ENCODE measurements at regions not wholly inside any gene's neighbourhood (a gene's known extent, or its start where the extent isn't known, plus 50 kb on each side); places are given as distances from the start of the nearest gene placed in this dataset.
A peak's percentile ranks its signal among the peaks of the same experiment; 100 is the strongest.
"Not testable (repeated sequence)": the region's sequence is repeated elsewhere in the genome, so short reads cannot be mapped to it uniquely, and the experiment has no call there.

GRCh38 chr15:62218841-62219240, 53.8 kb upstream of the C2CD4B start:
- DNase-seq (ENCODE audit: low read depth in 1 of 2, low spot score in 1 of 2) = no peak

- DNase-seq (ENCODE audit: low read depth in 1 of 2, low spot score in 1 of 2) = no peak
These were observed 54.7 kb upstream of the C2CD4B start for GRCh38 chr15:62219799-62220198.

- DNase-seq (ENCODE audit: low read depth in 1 of 2, low spot score in 1 of 2) = no peak
These were observed 57.9 kb upstream of the C2CD4B start for GRCh38 chr15:62223020-62223419.

- DNase-seq (ENCODE audit: low read depth in 1 of 2, low spot score in 1 of 2) = no peak
These were observed 63.5 kb upstream of the C2CD4B start for GRCh38 chr15:62228604-62229003.

GRCh38 chr15:62231856-62232255, 66.8 kb upstream of the C2CD4B start:
- no peak for DNase-seq (ENCODE audit: low read depth in 1 of 2, low spot score in 1 of 2)

GRCh38 chr15:62240121-62241096, 75.3 kb upstream of the C2CD4B start:
- DNase-seq (ENCODE audit: low read depth in 1 of 2, low spot score in 1 of 2) = no peak

- DNase-seq (ENCODE audit: low read depth in 1 of 2, low spot score in 1 of 2) = no peak
These were observed 76.2 kb upstream of the C2CD4B start for GRCh38 chr15:62241135-62241770.

- DNase-seq (ENCODE audit: low read depth in 1 of 2, low spot score in 1 of 2) = no peak
These were observed 77.9 kb upstream of the C2CD4B start for GRCh38 chr15:62242999-62243398.

GRCh38 chr15:62244762-62245161, 79.7 kb upstream of the C2CD4B start:
- DNase-seq (ENCODE audit: low read depth in 1 of 2, low spot score in 1 of 2) = no peak

- DNase-seq (ENCODE audit: low read depth in 1 of 2, low spot score in 1 of 2) = no peak
These were observed 83.3 kb upstream of the C2CD4B start for GRCh38 chr15:62248277-62248984.

GRCh38 chr15:62249501-62249900, 84.4 kb upstream of the C2CD4B start:
- DNase-seq (ENCODE audit: low read depth in 1 of 2, low spot score in 1 of 2) = no peak

- no peak for DNase-seq (ENCODE audit: low read depth in 1 of 2, low spot score in 1 of 2)
These were observed 85.1 kb upstream of the C2CD4B start for GRCh38 chr15:62250186-62250585.

GRCh38 chr15:62250978-62251377, 85.9 kb upstream of the C2CD4B start:
- DNase-seq (ENCODE audit: low read depth in 1 of 2, low spot score in 1 of 2) = no peak

- no peak for DNase-seq (ENCODE audit: low read depth in 1 of 2, low spot score in 1 of 2)
These were observed 88.2 kb upstream of the C2CD4B start for GRCh38 chr15:62253294-62253693.

GRCh38 chr15:62254137-62254934, 89.3 kb upstream of the C2CD4B start:
- peak; percentile 19 to 39 for DNase-seq (ENCODE audit: low read depth in 1 of 2, low spot score in 1 of 2)

- DNase-seq (ENCODE audit: low read depth in 1 of 2, low spot score in 1 of 2) = not testable (repeated sequence)
These were observed 91.3 kb upstream of the C2CD4B start for GRCh38 chr15:62256430-62256829.

GRCh38 chr15:62257996-62258521, 93.0 kb upstream of the C2CD4B start:
- no peak for DNase-seq (ENCODE audit: low read depth in 1 of 2, low spot score in 1 of 2)

- no peak for DNase-seq (ENCODE audit: low read depth in 1 of 2, low spot score in 1 of 2)
These were observed 97.3 kb upstream of the C2CD4B start for GRCh38 chr15:62262305-62262941.

GRCh38 chr15:62264196-62264595, 99.1 kb upstream of the C2CD4B start:
- no peak for DNase-seq (ENCODE audit: low read depth in 1 of 2, low spot score in 1 of 2)

- DNase-seq (ENCODE audit: low read depth in 1 of 2, low spot score in 1 of 2) = no peak
These were observed 104.4 kb upstream of the C2CD4B start for GRCh38 chr15:62269504-62269903.
